ENCODE measurements at regions not wholly inside any gene's neighbourhood (a gene's known extent, or its start where the extent isn't known, plus 50 kb on each side); places are given as distances from the start of the nearest gene placed in this dataset.

- DNase-seq = no peak
- intact Hi-C loops (cut with micrococcal nuclease) = loop anchor here (10.0 kb wide), 1 partner anchor 151 kb away; no protein-coding TSS in a partner anchor
- ATAC-seq = no peak
These were observed 161.7 kb downstream of the BTG1 start for GRCh38 chr12:91983935-91984334.

- ATAC-seq = no peak
- intact Hi-C loops (cut with micrococcal nuclease) = loop anchor here (10.0 kb wide), 1 partner anchor 152 kb away; no protein-coding TSS in a partner anchor
- DNase-seq = no peak
These were observed 162.7 kb downstream of the BTG1 start for GRCh38 chr12:91982946-91983345.

GRCh38 chr12:91980389-91980821 lies 165.2 kb downstream of the BTG1 start:
- ATAC-seq = peak; percentile 27
- intact Hi-C loops (cut with micrococcal nuclease) = loop anchor here (10.0 kb wide), 1 partner anchor 154 kb away; no protein-coding TSS in a partner anchor
- no peak for DNase-seq

- ATAC-seq = no peak
- no peak for DNase-seq
- intact Hi-C loops (cut with micrococcal nuclease) = no loop called here
These were observed 167.5 kb downstream of the BTG1 start for GRCh38 chr12:91978143-91978542.

- DNase-seq (no peak), ATAC-seq (no peak)
- intact Hi-C loops (cut with micrococcal nuclease) = no loop called here
These were observed 169.8 kb downstream of the BTG1 start for GRCh38 chr12:91975891-91976290.

- DNase-seq (no peak), ATAC-seq (no peak)
- intact Hi-C loops (cut with micrococcal nuclease) = no loop called here
These were observed 171.0 kb downstream of the BTG1 start for GRCh38 chr12:91974541-91975085.

- no peak for ATAC-seq
These were observed 171.8 kb downstream of the BTG1 start for GRCh38 chr12:91973813-91974212.

GRCh38 chr12:91972896-91973295 lies 172.8 kb downstream of the BTG1 start:
- DNase-seq (no peak), ATAC-seq (no peak)
- intact Hi-C loops (cut with micrococcal nuclease) = no loop called here

More at GRCh38 chr12:91973813-91974212, 171.8 kb downstream of the BTG1 start:
- no peak for DNase-seq
- intact Hi-C loops (cut with micrococcal nuclease) = no loop called here

GRCh38 chr12:91968777-91969171 lies 176.9 kb downstream of the BTG1 start:
- ATAC-seq = no peak
- no peak for DNase-seq
- intact Hi-C loops (cut with micrococcal nuclease) = no loop called here

GRCh38 chr12:91968076-91968776 lies 177.4 kb downstream of the BTG1 start:
- ATAC-seq (no peak), DNase-seq (no peak)
- intact Hi-C loops (cut with micrococcal nuclease) = no loop called here

- no peak for DNase-seq
- intact Hi-C loops (cut with micrococcal nuclease) = no loop called here
- peak; percentile 36 for ATAC-seq
These were observed 178.1 kb downstream of the BTG1 start for GRCh38 chr12:91967590-91967989.

- intact Hi-C loops (cut with micrococcal nuclease) = no loop called here
- ATAC-seq (no peak), DNase-seq (no peak)
These were observed 179.9 kb downstream of the BTG1 start for GRCh38 chr12:91965781-91966180.

GRCh38 chr12:91964501-91964900 lies 181.1 kb downstream of the BTG1 start:
- no peak for ATAC-seq
- intact Hi-C loops (cut with micrococcal nuclease) = no loop called here
- no peak for DNase-seq

GRCh38 chr12:91959220-91959619 lies 186.4 kb downstream of the BTG1 start:
- no peak for DNase-seq
- ATAC-seq = no peak
- intact Hi-C loops (cut with micrococcal nuclease) = no loop called here

- DNase-seq = no peak
- no peak for ATAC-seq
- intact Hi-C loops (cut with micrococcal nuclease) = no loop called here
These were observed 186.8 kb downstream of the BTG1 start for GRCh38 chr12:91958816-91959215.

- ATAC-seq = no peak
- no peak for DNase-seq
- intact Hi-C loops (cut with micrococcal nuclease) = no loop called here
These were observed 190.9 kb downstream of the BTG1 start for GRCh38 chr12:91954747-91955146.

- ATAC-seq (no peak), DNase-seq (no peak)
- intact Hi-C loops (cut with micrococcal nuclease) = no loop called here
These were observed 191.3 kb downstream of the BTG1 start for GRCh38 chr12:91954326-91954725.

- ATAC-seq (no peak), DNase-seq (no peak)
- intact Hi-C loops (cut with micrococcal nuclease) = no loop called here
These were observed 192.7 kb downstream of the BTG1 start for GRCh38 chr12:91952916-91953315.

- ATAC-seq (no peak), DNase-seq (no peak)
- intact Hi-C loops (cut with micrococcal nuclease) = no loop called here
These were observed 194.1 kb downstream of the BTG1 start for GRCh38 chr12:91951571-91951970.

GRCh38 chr12:91948504-91948903 lies 197.1 kb downstream of the BTG1 start:
- intact Hi-C loops (cut with micrococcal nuclease) = no loop called here
- no peak for ATAC-seq
- DNase-seq = no peak

GRCh38 chr12:91947459-91947858 lies 198.2 kb downstream of the BTG1 start:
- ATAC-seq (no peak), DNase-seq (no peak)
- intact Hi-C loops (cut with micrococcal nuclease) = no loop called here
